Hindlimb muscle (tissue), 1 donor: ENCODE measurements at regions not wholly inside any gene's neighbourhood (a gene's known extent, or its start where the extent isn't known, plus 50 kb on each side); places are given as distances from the start of the nearest gene placed in this dataset.
A peak's percentile ranks its signal among the peaks of the same experiment; 100 is the strongest.

Experiments used
- DNase-seq: peaks from one replicate; pipeline ENCODE4 v3.0.0-alpha.2; 2013

GRCh38 chr2:5370158-5370557 lies 322.0 kb upstream of the SOX11 start:
- no peak for DNase-seq

GRCh38 chr2:5372141-5372540 lies 320.0 kb upstream of the SOX11 start:
- DNase-seq, result no peak

GRCh38 chr2:5373200-5373599 lies 319.0 kb upstream of the SOX11 start:
- DNase-seq, result no peak

- no peak for DNase-seq
Observed at GRCh38 chr2:5374762-5375161, 317.4 kb upstream of the SOX11 start.

GRCh38 chr2:5377323-5377722 lies 314.9 kb upstream of the SOX11 start:
- peak; percentile 33 for DNase-seq

GRCh38 chr2:5379811-5380210 lies 312.4 kb upstream of the SOX11 start:
- no peak for DNase-seq

GRCh38 chr2:5385596-5385995 lies 306.6 kb upstream of the SOX11 start:
- DNase-seq, result no peak

- DNase-seq, result no peak
Observed at GRCh38 chr2:5387406-5387805, 304.8 kb upstream of the SOX11 start.

- no peak for DNase-seq
Observed at GRCh38 chr2:5389740-5390139, 302.4 kb upstream of the SOX11 start.

GRCh38 chr2:5391362-5391761 lies 300.8 kb upstream of the SOX11 start:
- no peak for DNase-seq

- DNase-seq, result no peak
Observed at GRCh38 chr2:5392658-5393057, 299.5 kb upstream of the SOX11 start.

- DNase-seq, result no peak
Observed at GRCh38 chr2:5393474-5393873, 298.7 kb upstream of the SOX11 start.

GRCh38 chr2:5394223-5394622 lies 298.0 kb upstream of the SOX11 start:
- no peak for DNase-seq

GRCh38 chr2:5401115-5401657 lies 291.0 kb upstream of the SOX11 start:
- no peak for DNase-seq

GRCh38 chr2:5403392-5403791 lies 288.8 kb upstream of the SOX11 start:
- DNase-seq, result no peak

- no peak for DNase-seq
Observed at GRCh38 chr2:5409898-5410381, 282.2 kb upstream of the SOX11 start.

- no peak for DNase-seq
Observed at GRCh38 chr2:5410991-5411700, 281.0 kb upstream of the SOX11 start.

- peak; percentile 26 for DNase-seq
Observed at GRCh38 chr2:5412001-5412400, 280.2 kb upstream of the SOX11 start.

GRCh38 chr2:5433855-5434254 lies 258.3 kb upstream of the SOX11 start:
- DNase-seq, result no peak

- DNase-seq, result no peak
Observed at GRCh38 chr2:5437375-5437774, 254.8 kb upstream of the SOX11 start.

GRCh38 chr2:5440174-5440573 lies 252.0 kb upstream of the SOX11 start:
- DNase-seq, result no peak

- no peak for DNase-seq
Observed at GRCh38 chr2:5442736-5443135, 249.4 kb upstream of the SOX11 start.

- DNase-seq, result no peak
Observed at GRCh38 chr2:5444168-5444567, 248.0 kb upstream of the SOX11 start.

- DNase-seq, result no peak
Observed at GRCh38 chr2:5444854-5445253, 247.3 kb upstream of the SOX11 start.

- no peak for DNase-seq
Observed at GRCh38 chr2:5449867-5450266, 242.3 kb upstream of the SOX11 start.
